HG03354 (cell line): ENCODE measurements at regions not wholly inside any gene's neighbourhood (a gene's known extent, or its start where the extent isn't known, plus 50 kb on each side); places are given as distances from the start of the nearest gene placed in this dataset.
"Not testable (repeated sequence)": the region's sequence is repeated elsewhere in the genome, so short reads cannot be mapped to it uniquely, and the experiment has no call there.

Experiments used
- ATAC-seq: cut with Tn5 transposase; IDR thresholded peaks from one replicate; pipeline ENCODE4 v1.9.1; 2021; ENCODE audit warnings: mild to moderate bottlenecking; ENCODE audit not compliant: unreplicated experiment, poor library complexity, severe bottlenecking

GRCh38 chr5:52582313-52582712 is 205.4 kb upstream of the ITGA1 start:
- no peak for ATAC-seq

DNA sequence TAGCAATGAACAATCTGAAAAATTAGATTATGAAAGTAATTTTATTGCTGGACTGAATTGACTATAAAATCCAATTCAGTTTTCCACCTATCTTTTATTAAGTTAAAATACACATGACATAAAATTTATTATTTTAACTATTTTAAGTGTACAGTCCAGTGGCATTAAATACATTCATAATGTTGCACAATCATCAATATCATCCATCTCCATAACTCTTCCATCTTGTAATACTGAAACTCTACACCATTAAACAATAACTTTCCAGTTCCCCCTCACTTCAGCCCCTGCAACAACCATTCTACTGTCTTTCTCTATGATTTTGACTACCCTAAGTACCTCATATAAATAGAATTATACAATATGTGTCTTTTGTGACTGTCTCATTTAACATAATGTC is 200.6 kb upstream of the ITGA1 start:
- no peak for ATAC-seq

GRCh38 chr5:52597625-52598024 is 190.1 kb upstream of the ITGA1 start:
- no peak for ATAC-seq

GRCh38 chr5:52598968-52599367 is 188.7 kb upstream of the ITGA1 start:
- ATAC-seq = no peak

- no peak for ATAC-seq
Measured at GRCh38 chr5:52603778-52604554, 183.8 kb upstream of the ITGA1 start.

GRCh38 chr5:52605317-52606313 is 182.1 kb upstream of the ITGA1 start:
- ATAC-seq = no peak

GRCh38 chr5:52607227-52607824 is 180.4 kb upstream of the ITGA1 start:
- ATAC-seq = no peak

DNA sequence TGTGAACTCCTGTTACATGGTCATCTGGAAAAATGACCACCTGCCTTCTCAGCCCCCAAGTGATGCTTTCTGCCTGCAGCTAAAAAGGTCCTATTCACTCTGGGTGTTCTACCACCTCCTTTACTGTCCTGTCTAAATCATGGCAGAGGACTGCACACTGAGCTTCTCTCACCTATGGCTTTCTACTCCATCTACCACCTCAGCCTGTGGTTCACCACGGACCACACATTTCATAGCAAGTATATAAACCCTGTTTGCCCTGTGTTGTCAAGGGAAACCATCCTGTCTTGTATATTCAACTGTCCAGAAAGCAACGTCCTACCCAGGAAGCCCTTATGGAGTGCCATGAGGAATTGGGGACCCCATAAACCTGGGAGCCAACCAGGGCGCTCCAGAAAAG is 167.4 kb upstream of the ITGA1 start:
- no peak for ATAC-seq

DNA sequence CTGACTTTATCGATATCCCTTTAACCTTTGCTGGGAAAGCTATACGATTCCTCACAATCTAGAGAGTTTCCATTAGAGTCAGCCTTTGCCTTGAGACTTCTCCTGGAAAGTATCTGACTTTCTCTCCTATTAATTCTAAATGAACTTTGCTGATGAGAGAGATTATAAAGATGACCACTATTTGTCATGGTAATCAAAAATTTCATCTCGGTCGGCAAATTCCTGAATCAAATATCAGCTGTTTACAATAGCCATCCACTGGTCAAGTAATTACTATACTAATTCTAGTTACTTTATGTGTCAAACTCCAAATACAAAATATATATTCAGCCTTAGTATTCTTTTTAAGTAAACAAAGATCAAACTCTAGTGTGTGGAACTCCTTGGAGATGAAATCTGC is 164.4 kb upstream of the ITGA1 start:
- ATAC-seq = no peak

GRCh38 chr5:52624291-52624690 is 163.4 kb upstream of the ITGA1 start:
- no peak for ATAC-seq

DNA sequence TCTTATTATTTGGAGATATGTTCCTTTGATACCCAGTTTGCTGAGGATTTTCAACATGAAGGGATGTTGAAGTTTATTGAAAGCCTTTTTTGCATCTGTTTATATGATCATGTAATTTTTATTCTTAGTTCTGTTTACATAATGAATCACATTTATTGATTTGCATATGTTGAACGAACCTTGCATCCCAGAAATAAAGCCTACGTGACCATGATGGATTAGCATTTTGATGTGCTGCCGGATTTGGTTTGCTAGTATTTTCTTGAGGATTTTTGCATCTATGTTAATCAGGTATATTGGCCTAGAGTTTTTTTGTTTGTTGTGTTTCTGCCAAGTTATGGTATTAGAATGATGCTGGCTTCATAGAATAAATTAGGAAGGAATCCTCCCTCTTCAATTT is 161.4 kb upstream of the ITGA1 start:
- ATAC-seq = no peak

DNA sequence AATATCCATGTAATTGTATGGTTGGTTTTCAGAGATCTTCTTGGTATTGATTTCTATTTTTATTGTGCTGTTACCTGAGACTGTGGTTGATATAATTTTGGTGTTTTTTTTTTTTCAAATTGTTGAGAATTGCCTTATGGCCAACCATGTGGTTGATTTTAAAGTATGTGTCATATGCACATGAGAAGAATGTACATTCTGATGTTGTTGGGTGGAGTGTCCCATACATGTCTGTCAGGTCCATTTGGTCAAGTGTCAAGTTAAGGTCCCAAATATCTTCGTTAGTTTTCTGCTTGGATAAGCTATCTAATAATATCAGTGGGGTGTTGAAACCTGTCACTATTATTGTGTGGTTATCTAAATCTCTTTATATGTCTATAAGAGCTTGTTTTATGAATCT is 160.0 kb upstream of the ITGA1 start:
- no peak for ATAC-seq

GRCh38 chr5:52632281-52632680 is 155.4 kb upstream of the ITGA1 start:
- no peak for ATAC-seq

GRCh38 chr5:52634171-52634570 is 153.5 kb upstream of the ITGA1 start:
- ATAC-seq = not testable (repeated sequence)

GRCh38 chr5:52638732-52639131 is 149.0 kb upstream of the ITGA1 start:
- ATAC-seq = no peak

DNA sequence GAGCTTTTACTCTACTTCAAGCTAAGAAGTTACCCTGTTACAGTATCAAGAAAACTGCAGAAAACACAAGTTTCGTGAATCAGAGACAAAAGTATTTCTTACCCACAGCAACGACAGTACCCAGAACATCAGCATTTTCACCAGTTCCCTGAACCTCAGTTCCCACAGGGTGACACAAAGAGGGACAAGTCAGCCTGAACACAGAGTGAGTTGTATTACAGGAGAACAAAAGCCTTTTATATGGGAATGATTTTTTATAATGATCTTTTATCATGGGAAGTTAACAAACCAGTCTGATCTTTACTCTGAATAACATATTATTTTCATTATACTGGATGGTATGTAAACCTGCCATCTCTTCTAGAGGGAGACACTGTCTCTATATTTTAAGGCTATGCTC is 139.0 kb upstream of the ITGA1 start:
- ATAC-seq = no peak

- ATAC-seq = no peak
Measured at GRCh38 chr5:52655163-52655562, 132.6 kb upstream of the ITGA1 start.

DNA sequence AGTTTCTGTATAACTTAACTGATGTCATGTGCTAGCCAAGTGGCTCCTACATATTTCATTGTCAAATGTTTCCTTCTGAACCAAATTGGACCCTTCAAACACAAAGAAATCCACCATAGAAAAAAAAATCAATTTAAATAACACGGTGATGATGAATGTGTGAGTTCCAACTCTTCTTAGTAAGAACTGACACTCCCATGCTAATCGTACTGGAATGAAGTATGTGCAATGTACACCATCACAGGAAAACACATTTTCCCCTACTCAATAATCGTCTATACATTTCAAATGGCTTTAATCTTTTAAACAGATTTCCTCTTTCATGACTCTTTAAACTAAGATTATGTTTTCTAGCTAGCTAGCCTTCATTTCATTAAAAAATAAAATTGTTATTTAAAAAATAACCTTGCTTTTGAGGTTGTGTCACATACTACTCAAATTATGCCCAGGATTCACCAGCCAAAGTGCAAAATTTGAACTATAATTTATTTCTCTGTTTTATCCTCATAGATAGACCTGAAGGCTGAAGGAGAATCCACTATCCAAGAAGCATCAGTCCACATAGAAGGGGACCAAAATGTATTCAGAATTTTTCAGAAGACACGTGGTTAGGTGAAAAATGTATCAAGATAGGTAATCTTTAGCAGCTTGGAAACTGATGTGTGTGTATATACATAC is 131.0 kb upstream of the ITGA1 start:
- ATAC-seq = peak; percentile 30

DNA sequence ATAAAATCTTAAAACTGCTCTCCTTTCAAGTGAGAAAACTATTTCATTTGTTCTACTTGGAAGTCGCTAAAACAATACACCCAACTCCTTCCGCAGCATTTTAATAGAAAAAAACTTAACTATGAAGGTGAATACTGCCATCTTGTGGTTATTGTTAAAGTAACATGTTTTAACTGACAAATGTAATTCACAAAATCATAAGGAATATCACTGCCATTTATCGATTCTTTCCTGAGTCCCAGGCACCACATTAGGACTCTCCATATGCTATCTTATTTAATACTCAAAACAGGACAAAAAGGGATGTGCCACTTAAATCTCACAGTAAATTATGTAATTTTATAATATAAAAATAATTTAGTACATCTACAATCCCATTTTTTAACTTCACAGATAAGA is 130.5 kb upstream of the ITGA1 start:
- peak; percentile 63 for ATAC-seq

DNA sequence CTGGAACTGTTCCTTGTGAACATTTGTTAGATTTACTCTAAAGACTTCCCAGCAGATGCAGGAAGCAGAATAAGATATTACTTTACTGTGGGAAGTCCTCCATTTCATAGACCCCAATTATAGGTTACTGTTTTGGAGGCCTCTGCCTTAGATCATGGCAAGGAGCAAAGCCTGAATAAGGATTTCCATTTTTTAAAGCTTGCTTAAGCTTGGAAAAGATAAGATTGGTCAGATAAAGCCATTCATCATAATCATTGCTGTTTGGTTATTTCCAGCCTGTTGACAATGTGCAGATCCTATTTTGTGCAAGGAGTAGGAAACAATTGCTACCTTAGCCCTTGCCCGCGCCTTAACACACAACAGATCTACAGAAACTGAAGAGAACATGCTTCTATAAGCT is 129.5 kb upstream of the ITGA1 start:
- ATAC-seq = no peak
